KMS-11 (cell line): ENCODE measurements at regions not wholly inside any gene's neighbourhood (a gene's known extent, or its start where the extent isn't known, plus 50 kb on each side); places are given as distances from the start of the nearest gene placed in this dataset.

ENCODE experiments used
- H2AFZ ChIP-seq: fragments of 200-600 bp; sonication (generic); 2 replicates; pipeline ENCODE4 v1.6.1; 2016; ENCODE audit warnings: antibody characterized with exemption, mixed run types, low read depth
- H3K27ac ChIP-seq: fragments of 200-600 bp; sonication (generic); 2 replicates; pipeline ENCODE4 v1.6.1; 2016; ENCODE audit warnings: mild to moderate bottlenecking, mixed run types
- H3K27me3 ChIP-seq: fragments of 200-600 bp; sonication (generic); 2 replicates; pipeline ENCODE4 v1.6.1; 2017; ENCODE audit warnings: mild to moderate bottlenecking, low read depth, mixed run types, moderate library complexity; ENCODE audit not compliant: insufficient read depth
- H3K36me3 ChIP-seq: fragments of 200-600 bp; sonication (generic); 2 replicates; pipeline ENCODE4 v1.6.1; 2017; ENCODE audit warnings: mild to moderate bottlenecking, mixed run types; ENCODE audit not compliant: insufficient read depth
- H3K4me1 ChIP-seq: fragments of 200-600 bp; sonication (generic); 2 replicates; pipeline ENCODE4 v1.6.1; 2016; ENCODE audit warnings: mild to moderate bottlenecking, low read depth, mixed run types; ENCODE audit not compliant: poor library complexity, severe bottlenecking
- H3K4me2 ChIP-seq: fragments of 200-600 bp; sonication (generic); 2 replicates; pipeline ENCODE4 v1.7.0; 2016; ENCODE audit warnings: mild to moderate bottlenecking, mixed run types
- H3K4me3 ChIP-seq: fragments of 200-600 bp; sonication (generic); IDR thresholded peaks from 2 replicates; pipeline ENCODE4 v1.6.1; 2017; ENCODE audit warnings: low read depth, low read length, mixed read lengths; ENCODE audit not compliant: insufficient read depth
- H3K79me2 ChIP-seq: fragments of 200-600 bp; sonication (generic); 2 replicates; pipeline ENCODE4 v1.6.1; 2016; ENCODE audit warnings: low read depth, mixed run types; ENCODE audit not compliant: insufficient read depth
- H3K9ac ChIP-seq: fragments of 200-600 bp; sonication (generic); 2 replicates; pipeline ENCODE4 v1.6.1; 2016; ENCODE audit warnings: mild to moderate bottlenecking, mixed run types
- H4K20me1 ChIP-seq: fragments of 200-600 bp; sonication (generic); 2 replicates; pipeline ENCODE4 v1.6.1; 2016; ENCODE audit warnings: mild to moderate bottlenecking, mixed run types; ENCODE audit not compliant: insufficient read depth
- CTCF ChIP-seq: fragments of 200-600 bp; sonication (generic); conservative IDR thresholded peaks from 2 replicates; pipeline ENCODE4 v1.6.1; 2017; ENCODE audit warnings: low read depth, mild to moderate bottlenecking, antibody characterized with exemption, low read length, moderate library complexity, mixed read lengths

DNA sequence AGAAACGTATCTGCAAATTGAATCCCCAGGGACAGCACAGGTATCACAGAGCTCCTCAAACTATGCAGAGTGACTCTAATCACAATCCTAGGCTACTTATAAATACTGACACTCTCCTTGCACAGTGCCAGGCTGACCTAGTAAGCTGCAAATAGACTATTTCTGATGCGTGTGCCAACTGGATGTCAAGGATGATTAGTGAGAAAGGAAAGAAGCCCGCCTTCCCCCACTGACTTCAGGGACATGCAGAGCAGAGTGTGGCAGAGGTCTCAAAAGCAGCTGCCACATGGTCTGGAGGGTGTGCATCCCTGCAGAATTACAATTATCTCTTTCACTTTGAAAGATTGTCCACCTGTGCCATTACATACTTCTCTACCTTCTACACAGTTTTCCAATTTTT is 235.6 kb downstream of the CPS1 start:
- Histone ChIP-seq H3K4me1 (no peaks in the 10 kb centered on the region), H3K9ac (no peak overlapping the region), H4K20me1 (no peaks in the 10 kb centered on the region), H3K79me2 (no peaks in the 10 kb centered on the region), H3K27ac (no peak overlapping the region), H3K27me3 (no peaks in the 10 kb centered on the region), H3K4me3 (no peak overlapping the region), H2AFZ (no peak overlapping the region), H3K36me3 (no peaks in the 10 kb centered on the region), H3K4me2 (no peak overlapping the region)
- TF ChIP-seq CTCF, result no peak

GRCh38 chr2:210795506-210795905 is 239.1 kb downstream of the CPS1 start:
- Histone ChIP-seq H3K4me3 (no peak overlapping the region), H4K20me1 (no peaks in the 10 kb centered on the region), H3K4me2 (no peak overlapping the region)

GRCh38 chr2:210798180-210798579 is 241.8 kb downstream of the CPS1 start:
- no peak overlapping the region for H3K4me3 ChIP-seq
- H3K27me3 ChIP-seq, result no peaks in the 10 kb centered on the region
- H3K9ac ChIP-seq, result no peak overlapping the region
- no peak overlapping the region for H2AFZ ChIP-seq
- no peak overlapping the region for H3K4me2 ChIP-seq
- no peak overlapping the region for H3K27ac ChIP-seq
- H3K4me1 ChIP-seq, result no peaks in the 10 kb centered on the region
- TF ChIP-seq CTCF, result no peak
- H3K79me2 ChIP-seq, result no peaks in the 10 kb centered on the region
- H4K20me1 ChIP-seq, result no peaks in the 10 kb centered on the region
- H3K36me3 ChIP-seq, result no peaks in the 10 kb centered on the region

More at GRCh38 chr2:210795506-210795905, 239.1 kb downstream of the CPS1 start:
- no peak overlapping the region for H3K9ac ChIP-seq
- no peak for TF ChIP-seq CTCF
- H3K27me3 ChIP-seq, result no peaks in the 10 kb centered on the region
- no peak overlapping the region for H3K27ac ChIP-seq
- H3K79me2 ChIP-seq, result no peaks in the 10 kb centered on the region
- H3K36me3 ChIP-seq, result no peaks in the 10 kb centered on the region
- H3K4me1 ChIP-seq, result no peaks in the 10 kb centered on the region
- H2AFZ ChIP-seq, result no peak overlapping the region

GRCh38 chr2:210814251-210815025 is 258.0 kb downstream of the CPS1 start:
- Histone ChIP-seq H4K20me1 (no peaks in the 10 kb centered on the region), H3K9ac (no peak overlapping the region), H3K27ac (no peak overlapping the region), H3K4me1 (no peaks in the 10 kb centered on the region), H2AFZ (no peak overlapping the region), H3K4me2 (no peak overlapping the region), H3K79me2 (no peaks in the 10 kb centered on the region), H3K4me3 (no peak overlapping the region), H3K27me3 (no peaks in the 10 kb centered on the region), H3K36me3 (no peaks in the 10 kb centered on the region)
- TF ChIP-seq CTCF, result no peak
